Kasumi-1 (cell line): ENCODE measurements at regions not wholly inside any gene's neighbourhood (a gene's known extent, or its start where the extent isn't known, plus 50 kb on each side); places are given as distances from the start of the nearest gene placed in this dataset.
A peak's percentile ranks its signal among the peaks of the same experiment; 100 is the strongest.
"Not testable (repeated sequence)": the region's sequence is repeated elsewhere in the genome, so short reads cannot be mapped to it uniquely, and the experiment has no call there.

Source experiments
- DNase-seq, 2 experiments: peaks; one replicate each; lab custom pipeline; 2025; lab: John Stamatoyannopoulos, UW

DNA sequence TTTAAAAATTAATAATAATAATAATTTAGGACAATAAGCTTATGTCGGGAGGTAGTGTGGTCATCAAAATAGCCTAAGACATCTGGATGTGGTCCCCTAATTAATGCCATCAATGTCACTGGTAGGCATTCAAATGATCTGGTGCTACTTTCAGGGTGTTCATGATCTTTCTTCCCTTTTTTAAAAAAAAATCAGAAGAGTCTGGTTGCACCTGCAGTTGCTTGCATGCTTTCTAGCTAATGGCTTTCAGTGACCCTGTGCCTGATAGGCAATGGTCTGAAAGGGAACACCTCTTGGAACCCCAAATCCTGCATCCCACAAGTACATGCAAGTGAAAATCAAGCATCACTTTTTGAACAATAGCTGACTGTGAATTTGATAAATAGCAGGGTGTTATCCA, 64.1 kb upstream of the KBTBD8 start:
- DNase-seq = no peak

GRCh38 chr3:66934725-66935124, 63.4 kb upstream of the KBTBD8 start:
- DNase-seq = no peak

DNA sequence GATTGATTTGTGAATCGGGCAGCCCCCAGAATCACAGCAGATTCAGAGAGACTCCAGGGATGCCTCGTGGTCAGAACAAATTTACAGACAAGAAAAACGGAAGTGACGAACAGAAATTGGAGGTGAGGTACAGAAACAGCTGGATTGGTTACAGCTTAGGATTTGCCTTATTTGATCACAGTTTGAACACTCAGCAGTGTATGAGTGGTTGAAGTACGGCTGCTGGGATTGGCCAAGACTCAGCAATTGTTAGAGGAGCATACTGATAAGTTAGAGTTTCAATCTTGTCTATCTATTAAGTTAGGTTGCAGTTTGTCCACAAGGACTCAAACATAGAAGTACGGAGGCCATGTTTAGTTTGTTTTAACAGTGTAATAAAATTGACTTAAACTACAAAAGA, 61.1 kb upstream of the KBTBD8 start:
- DNase-seq = not testable (repeated sequence)

GRCh38 chr3:66938338-66938963, 59.7 kb upstream of the KBTBD8 start:
- DNase-seq = peak; percentile 78 to 81

DNA sequence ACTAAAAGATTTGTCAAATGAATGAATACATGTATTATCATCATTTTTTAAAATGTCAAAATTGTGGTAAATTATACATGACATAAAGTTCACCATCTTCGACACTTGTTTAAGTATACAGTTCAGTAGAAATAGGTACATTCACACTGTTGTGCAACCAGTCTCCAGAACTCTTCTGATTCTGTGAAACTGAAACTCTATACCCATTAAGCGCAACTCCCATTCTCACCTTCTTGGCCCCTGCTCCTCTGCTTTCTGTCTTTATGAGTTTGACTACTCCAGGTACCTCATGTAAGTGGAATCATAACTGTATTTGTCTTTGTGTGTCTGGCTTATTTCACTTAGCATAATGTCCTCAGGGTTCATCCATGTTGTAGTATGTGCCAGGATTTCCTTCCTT, 50.1 kb upstream of the KBTBD8 start:
- no peak for DNase-seq
